Activated effector memory CD4-positive, alpha-beta T cell treated with Interleukin-2 at 50 U/mL for 16 hours (primary cell): ENCODE measurements at regions not wholly inside any gene's neighbourhood (a gene's known extent, or its start where the extent isn't known, plus 50 kb on each side); places are given as distances from the start of the nearest gene placed in this dataset.

Experiments
- DNase-seq: peaks from one replicate; pipeline ENCODE4 v3.0.0-alpha.2; 2020

DNA sequence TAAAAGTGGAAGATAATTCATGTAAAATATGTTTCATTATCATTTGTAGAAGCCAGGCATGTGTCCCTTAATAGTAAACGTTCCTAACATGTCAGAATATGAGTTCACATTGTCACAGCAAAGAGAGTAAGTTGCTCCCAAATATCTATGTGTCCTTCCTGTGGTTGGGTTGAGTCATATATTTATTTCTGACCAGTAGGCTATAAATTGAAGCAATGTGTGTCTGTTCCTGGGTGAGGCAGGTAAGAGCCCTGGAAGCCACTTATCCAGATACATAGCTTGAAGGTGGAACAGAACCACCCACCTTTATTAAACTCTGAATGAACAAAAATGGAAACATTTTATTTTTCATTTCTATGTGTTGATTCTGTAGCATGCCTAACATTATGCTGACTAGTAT lies 2251.6 kb downstream of the NCAM2 start:
- DNase-seq = no peak

DNA sequence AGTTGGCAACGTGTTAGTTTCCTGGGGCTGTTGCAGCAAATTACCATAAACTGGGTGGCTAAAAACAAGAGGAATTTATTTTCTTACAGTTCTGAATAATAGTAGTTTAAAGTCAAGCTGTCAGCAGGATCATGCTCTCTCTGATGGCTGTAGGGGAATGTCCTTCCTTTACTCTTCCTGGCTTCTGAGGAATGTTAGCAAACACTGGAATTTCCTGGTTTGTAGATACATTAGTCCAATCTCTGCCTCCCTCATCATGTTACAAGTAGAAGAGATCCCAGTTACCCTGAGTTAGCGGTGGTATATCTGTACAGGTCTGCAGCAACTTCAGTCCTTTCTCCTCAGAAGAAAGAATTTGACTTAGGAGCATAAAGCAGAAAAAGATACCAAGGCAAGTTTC lies 2249.1 kb downstream of the NCAM2 start:
- no peak for DNase-seq

GRCh38 chr21:23245255-23245654 lies 2247.0 kb downstream of the NCAM2 start:
- DNase-seq = no peak

DNA sequence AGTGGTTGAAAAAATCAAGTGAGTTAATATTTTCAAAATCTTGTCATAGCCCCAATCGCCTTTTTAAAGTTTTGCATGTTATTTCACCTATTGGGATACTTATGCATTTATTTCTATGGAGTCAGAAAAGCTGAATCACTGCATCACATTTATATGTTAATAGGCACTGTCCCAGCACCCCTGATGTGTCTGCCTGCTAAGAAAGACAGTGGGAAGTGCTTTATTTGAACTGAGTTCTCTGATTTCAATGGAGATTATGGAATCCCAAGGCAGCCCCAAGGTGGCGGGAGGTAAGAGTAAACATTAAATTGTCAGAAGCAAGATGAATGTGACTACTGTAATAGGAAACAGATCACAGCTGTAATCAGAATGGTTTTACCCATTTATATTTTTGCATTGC lies 2225.7 kb downstream of the NCAM2 start:
- no peak for DNase-seq

GRCh38 chr21:23218667-23219066 lies 2220.5 kb downstream of the NCAM2 start:
- no peak for DNase-seq

DNA sequence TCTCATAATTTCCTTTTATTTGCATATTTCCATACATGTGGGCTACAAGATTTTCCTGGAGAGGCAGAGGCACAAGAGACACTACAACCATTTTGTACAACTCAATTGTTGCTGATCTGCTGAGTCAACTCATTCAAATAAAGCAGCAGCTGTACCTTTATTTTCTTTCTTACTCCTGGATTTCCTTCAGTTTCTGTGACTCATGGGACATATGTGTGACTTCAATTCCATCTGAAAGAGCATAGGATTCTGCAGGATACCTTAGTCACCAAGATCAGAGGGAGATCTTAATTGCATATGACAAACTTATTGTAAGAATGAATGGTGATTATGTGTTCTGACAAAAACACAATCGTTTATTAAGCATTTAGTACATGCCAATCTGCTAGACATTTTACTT lies 2219.4 kb downstream of the NCAM2 start:
- no peak for DNase-seq

DNA sequence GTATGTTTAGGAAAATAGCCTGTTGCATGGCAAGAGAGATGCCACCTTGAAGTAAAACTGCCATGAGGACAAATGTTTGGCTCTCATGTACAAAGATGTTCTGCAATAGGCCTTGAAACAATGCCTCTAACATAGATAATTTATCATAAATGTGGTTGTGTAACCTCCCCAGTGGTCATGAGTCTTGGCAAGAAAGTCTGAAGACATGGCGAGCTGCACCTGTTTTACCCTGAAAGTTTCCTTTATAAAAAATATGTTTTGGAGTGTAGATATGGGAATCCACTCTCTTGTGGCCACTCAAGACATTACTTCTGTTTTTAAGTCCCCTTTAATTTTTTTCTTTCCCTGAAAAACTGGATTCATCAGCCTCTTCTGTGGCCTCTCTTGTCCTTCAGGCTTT lies 2217.1 kb downstream of the NCAM2 start:
- DNase-seq = no peak
